SK-N-SH (cell line): ENCODE measurements at regions not wholly inside any gene's neighbourhood (a gene's known extent, or its start where the extent isn't known, plus 50 kb on each side); places are given as distances from the start of the nearest gene placed in this dataset.
"Not testable (repeated sequence)": the region's sequence is repeated elsewhere in the genome, so short reads cannot be mapped to it uniquely, and the experiment has no call there.

ENCODE experiments used
- CTCF ChIA-PET: fragments of 300-600, 350-600 bp; formaldehyde crosslinking; extraction: SDS; loops from one replicate; lab custom pipeline; 2021; lab: Yijun Ruan, JAX
- POLR2A ChIA-PET: fragments of 350-600 bp; sonication (Branson Sonifier 250); formaldehyde crosslinking; extraction: SDS; loops from one replicate; lab custom pipeline; 2020; ENCODE audit warnings: antibody characterized with exemption, inconsistent platforms; lab: Yijun Ruan, JAX
- DNase-seq: peaks from one replicate; pipeline ENCODE4 v3.0.0; 2012
- H2AFZ ChIP-seq: fragments of 200-600 bp; sonication (generic); 2 replicates; pipeline ENCODE4 v1.8.1; 2016; ENCODE audit warnings: antibody characterized with exemption, mild to moderate bottlenecking, low read depth
- H3F3A ChIP-seq: fragments of 200-600 bp; sonication (generic); replicated peaks from 2 replicates; pipeline ENCODE3; 2016; ENCODE audit warnings: antibody characterized with exemption, mild to moderate bottlenecking; ENCODE audit not compliant: insufficient read depth
- H3K27ac ChIP-seq, 2 experiments: fragments of 200-500 bp in 1 of 2; fragments of 200-600 bp in 1 of 2; sonication (Bioruptor generic) in 1 of 2; sonication (generic), shearing (Covaris generic) in 1 of 2; 2 replicates each; pipeline versions ENCODE4 v1.5.1 to v1.6.1; 2014 to 2016; ENCODE audit warnings: low read depth in 2 of 2, inconsistent platforms in 1 of 2, low read length in 1 of 2, mild to moderate bottlenecking in 1 of 2, mixed read lengths in 1 of 2
- H3K27me3 ChIP-seq: fragments of 200-600 bp; sonication (generic), shearing (Covaris generic); 2 replicates; pipeline ENCODE4 v1.6.1; 2016; ENCODE audit warnings: mixed run types; ENCODE audit not compliant: insufficient read depth
- H3K36me3 ChIP-seq, 2 experiments: fragments of 200-500 bp in 1 of 2; fragments of 200-600 bp in 1 of 2; sonication (Bioruptor generic) in 1 of 2; sonication (generic) in 1 of 2; replicated peaks in 1 of 2; 2 replicates each; pipeline versions ENCODE3 to v1.5.1; 2014 to 2016; ENCODE audit warnings: low read length in 1 of 2, mild to moderate bottlenecking in 1 of 2; ENCODE audit not compliant: insufficient read depth in 2 of 2, control insufficient read depth in 1 of 2
- H3K4me1 ChIP-seq, 2 experiments: fragments of 200-500 bp in 1 of 2; fragments of 200-600 bp in 1 of 2; sonication (Bioruptor generic) in 1 of 2; sonication (generic), shearing (Covaris generic) in 1 of 2; 2 replicates each; pipeline versions ENCODE4 v1.5.1 to v1.6.1; 2014 to 2016; ENCODE audit warnings: low read depth in 1 of 2, low read length in 1 of 2, mixed run types in 1 of 2; ENCODE audit not compliant: insufficient read depth in 2 of 2, control insufficient read depth in 1 of 2
- H3K4me2 ChIP-seq: fragments of 200-600 bp; sonication (generic), shearing (Covaris generic); 2 replicates; pipeline ENCODE4 v1.6.1; 2017; ENCODE audit warnings: mixed run types
- H3K4me3 ChIP-seq, 2 experiments: fragments of 200-500 bp in 1 of 2; fragments of 200-600 bp in 1 of 2; sonication (Bioruptor generic) in 1 of 2; sonication (generic), shearing (Covaris generic) in 1 of 2; 2 replicates each; pipeline versions ENCODE4 v1.5.1 to v1.8.1; 2014 to 2016; ENCODE audit warnings: low read depth in 2 of 2, inconsistent platforms in 1 of 2, low read length in 1 of 2, mild to moderate bottlenecking in 1 of 2, mixed read lengths in 1 of 2, moderate library complexity in 1 of 2
- H3K79me2 ChIP-seq: fragments of 200-600 bp; sonication (generic); 2 replicates; pipeline ENCODE4 v1.8.1; 2017; ENCODE audit warnings: mild to moderate bottlenecking; ENCODE audit not compliant: insufficient read depth
- H3K9ac ChIP-seq: fragments of 200-600 bp; sonication (generic); 2 replicates; pipeline ENCODE4 v1.6.1; 2017; ENCODE audit warnings: mixed run types
- H3K9me2 ChIP-seq: fragments of 200-600 bp; sonication (generic); 2 replicates; pipeline ENCODE4 v1.6.1; 2017; ENCODE audit warnings: mixed run types
- H3K9me3 ChIP-seq: fragments of 200-600 bp; sonication (generic); 2 replicates; pipeline ENCODE4 v1.6.1; 2017; ENCODE audit warnings: mixed run types, mild to moderate bottlenecking, moderate library complexity
- H4K20me1 ChIP-seq: fragments of 200-600 bp; sonication (generic); 2 replicates; pipeline ENCODE4 v1.6.1; 2017; ENCODE audit warnings: mild to moderate bottlenecking, mixed run types; ENCODE audit not compliant: insufficient read depth
- ELF1 ChIP-seq: IDR thresholded peaks from 2 replicates; pipeline ENCODE4 v1.4.0; 2012
- FOXJ3 ChIP-seq: sonication (generic); formaldehyde crosslinking; IDR thresholded peaks from 2 replicates; pipeline ENCODE4 v1.5.1; 2020; ENCODE audit warnings: mild to moderate bottlenecking, missing genetic modification reagents
- FOXM1 ChIP-seq: IDR thresholded peaks from 2 replicates; pipeline ENCODE4 v1.4.0; 2012; ENCODE audit warnings: low read depth, mild to moderate bottlenecking
- JUND ChIP-seq: IDR thresholded peaks from 2 replicates; pipeline ENCODE4 v1.4.0; 2012
- MAX ChIP-seq: IDR thresholded peaks from 2 replicates; pipeline ENCODE4 v1.4.0; 2012; ENCODE audit warnings: low read depth
- MEF2A ChIP-seq: IDR thresholded peaks from 2 replicates; pipeline ENCODE4 v1.4.0; 2012; ENCODE audit warnings: low read depth, borderline replicate concordance
- MXI1 ChIP-seq: IDR thresholded peaks from 2 replicates; pipeline ENCODE4 v1.6.1; 2012; ENCODE audit warnings: mild to moderate bottlenecking, low read depth, low read length, improper control_type of control experiment
- NFIC ChIP-seq: IDR thresholded peaks from 2 replicates; pipeline ENCODE4 v1.4.0; 2012; ENCODE audit warnings: borderline replicate concordance
- NRF1 ChIP-seq: IDR thresholded peaks from 2 replicates; pipeline ENCODE4 v1.6.1; 2012; ENCODE audit warnings: low read depth, mild to moderate bottlenecking, low read length
- POLR2AphosphoS5 ChIP-seq: IDR thresholded peaks from 2 replicates; pipeline ENCODE4 v1.6.1; 2012; ENCODE audit warnings: low read depth, low read length
- RCOR1 ChIP-seq: fragments of 150-350 bp; IDR thresholded peaks from 2 replicates; pipeline ENCODE4 v1.6.1; 2017; ENCODE audit warnings: antibody characterized with exemption, low read length
- TCF12 ChIP-seq: IDR thresholded peaks from 2 replicates; pipeline ENCODE4 v1.4.0; 2012
- WGBS: methylation state at CpG from one replicate; pipeline ENCODE4 v1.1.6; 2017; ENCODE audit warnings: low lambda C conversion rate; 5-methylcytosine and 5-hydroxymethylcytosine counted together
- TF ChIP-seq, protein P1 (sequence below): fragments of 200-600 bp; sonication (generic); IDR thresholded peaks from 2 replicates; pipeline ENCODE4 v1.6.1; 2017; ENCODE audit warnings: antibody characterized with exemption, mild to moderate bottlenecking, moderate library complexity
- TF ChIP-seq, protein P2 (sequence below): IDR thresholded peaks from 2 replicates; pipeline ENCODE4 v1.4.0; 2012; ENCODE audit warnings: low read depth, borderline replicate concordance
- TF ChIP-seq, protein P3 (sequence below): IDR thresholded peaks from 2 replicates; pipeline ENCODE4 v1.6.1; 2012; ENCODE audit warnings: mild to moderate bottlenecking, low read depth, low read length, moderate library complexity
- TF ChIP-seq, protein P4 (sequence below): fragments of 150-350 bp; IDR thresholded peaks from 2 replicates; pipeline ENCODE4 v1.6.1; 2016; ENCODE audit warnings: mild to moderate bottlenecking, low read depth, low read length

- no peak for TF ChIP-seq TCF12
- ChIA-PET CTCF (interaction anchor here (0.9 to 1.2 kb wide), 4 partner anchors 17 to 513 kb away, joined by 3 read pairs; no protein-coding TSS in a partner anchor), POLR2A (no interaction called here)
- Histone ChIP-seq H3K4me3 (no peak overlapping the region), H3K27ac (no peak overlapping the region), H3K36me3 (no peaks in the 10 kb centered on the region), H4K20me1 (no peaks in the 10 kb centered on the region), H2AFZ (no peak overlapping the region), H3K27me3 (no peaks in the 10 kb centered on the region), H3K9ac (no peak overlapping the region), H3K9me3 (no peaks in the 10 kb centered on the region), H3K4me2 (no peak overlapping the region), H3K4me1 (no peaks in the 10 kb centered on the region), H3F3A (no peaks in the 10 kb centered on the region), H3K79me2 (no peaks in the 10 kb centered on the region), H3K9me2 (no peaks in the 10 kb centered on the region)
- DNase-seq: no peak
- WGBS: 16% methylated on average over 1 of the region's 1 CpG
Measured at GRCh38 chr1:165965857-165966256, 138.4 kb downstream of the UCK2 start.

- H4K20me1 ChIP-seq, H3K9ac ChIP-seq, DNase-seq, H3K27me3 ChIP-seq, H3K79me2 ChIP-seq, CTCF ChIA-PET, H3K4me1 ChIP-seq, H3K9me2 ChIP-seq, H2AFZ ChIP-seq, POLR2A ChIA-PET, H3K4me2 ChIP-seq, H3K36me3 ChIP-seq, H3F3A ChIP-seq, H3K4me3 ChIP-seq, H3K9me3 ChIP-seq, H3K27ac ChIP-seq: not testable (repeated sequence)
- WGBS: 21% methylated on average over 4 of the region's 4 CpGs
Measured at GRCh38 chr1:165969366-165969765, 142.0 kb downstream of the UCK2 start.

GRCh38 chr1:165974598-165975131, 147.3 kb downstream of the UCK2 start:
- H4K20me1 ChIP-seq: no peaks in the 10 kb centered on the region
- no peaks in the 10 kb centered on the region for H3F3A ChIP-seq
- ChIA-PET POLR2A (no interaction called here), CTCF (no interaction called here)
- no peak overlapping the region for H3K9ac ChIP-seq
- H3K27ac ChIP-seq: no peak overlapping the region
- H3K79me2 ChIP-seq: no peaks in the 10 kb centered on the region
- no peaks in the 10 kb centered on the region for H3K9me2 ChIP-seq
- H2AFZ ChIP-seq: no peak overlapping the region
- 19% methylated on average over 3 of the region's 3 CpGs for WGBS
- H3K9me3 ChIP-seq: no peaks in the 10 kb centered on the region
- H3K36me3 ChIP-seq: no peaks in the 10 kb centered on the region
- H3K4me3 ChIP-seq: no peak overlapping the region
- H3K27me3 ChIP-seq: no peaks in the 10 kb centered on the region
- no peaks in the 10 kb centered on the region for H3K4me1 ChIP-seq
- no peak for DNase-seq
- H3K4me2 ChIP-seq: no peak overlapping the region
- TF ChIP-seq MAX: no peak
- no peak for TF ChIP-seq MXI1
- TF ChIP-seq, protein P1, sequence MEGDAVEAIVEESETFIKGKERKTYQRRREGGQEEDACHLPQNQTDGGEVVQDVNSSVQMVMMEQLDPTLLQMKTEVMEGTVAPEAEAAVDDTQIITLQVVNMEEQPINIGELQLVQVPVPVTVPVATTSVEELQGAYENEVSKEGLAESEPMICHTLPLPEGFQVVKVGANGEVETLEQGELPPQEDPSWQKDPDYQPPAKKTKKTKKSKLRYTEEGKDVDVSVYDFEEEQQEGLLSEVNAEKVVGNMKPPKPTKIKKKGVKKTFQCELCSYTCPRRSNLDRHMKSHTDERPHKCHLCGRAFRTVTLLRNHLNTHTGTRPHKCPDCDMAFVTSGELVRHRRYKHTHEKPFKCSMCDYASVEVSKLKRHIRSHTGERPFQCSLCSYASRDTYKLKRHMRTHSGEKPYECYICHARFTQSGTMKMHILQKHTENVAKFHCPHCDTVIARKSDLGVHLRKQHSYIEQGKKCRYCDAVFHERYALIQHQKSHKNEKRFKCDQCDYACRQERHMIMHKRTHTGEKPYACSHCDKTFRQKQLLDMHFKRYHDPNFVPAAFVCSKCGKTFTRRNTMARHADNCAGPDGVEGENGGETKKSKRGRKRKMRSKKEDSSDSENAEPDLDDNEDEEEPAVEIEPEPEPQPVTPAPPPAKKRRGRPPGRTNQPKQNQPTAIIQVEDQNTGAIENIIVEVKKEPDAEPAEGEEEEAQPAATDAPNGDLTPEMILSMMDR: no peak
- TF ChIP-seq NRF1: no peak
- no peak for TF ChIP-seq MEF2A
- TF ChIP-seq NFIC: no peak
- TF ChIP-seq JUND: no peak
- TF ChIP-seq, protein P2, sequence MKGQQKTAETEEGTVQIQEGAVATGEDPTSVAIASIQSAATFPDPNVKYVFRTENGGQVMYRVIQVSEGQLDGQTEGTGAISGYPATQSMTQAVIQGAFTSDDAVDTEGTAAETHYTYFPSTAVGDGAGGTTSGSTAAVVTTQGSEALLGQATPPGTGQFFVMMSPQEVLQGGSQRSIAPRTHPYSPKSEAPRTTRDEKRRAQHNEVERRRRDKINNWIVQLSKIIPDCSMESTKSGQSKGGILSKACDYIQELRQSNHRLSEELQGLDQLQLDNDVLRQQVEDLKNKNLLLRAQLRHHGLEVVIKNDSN: no peak
- no peak for TF ChIP-seq RCOR1
- TF ChIP-seq, protein P3, sequence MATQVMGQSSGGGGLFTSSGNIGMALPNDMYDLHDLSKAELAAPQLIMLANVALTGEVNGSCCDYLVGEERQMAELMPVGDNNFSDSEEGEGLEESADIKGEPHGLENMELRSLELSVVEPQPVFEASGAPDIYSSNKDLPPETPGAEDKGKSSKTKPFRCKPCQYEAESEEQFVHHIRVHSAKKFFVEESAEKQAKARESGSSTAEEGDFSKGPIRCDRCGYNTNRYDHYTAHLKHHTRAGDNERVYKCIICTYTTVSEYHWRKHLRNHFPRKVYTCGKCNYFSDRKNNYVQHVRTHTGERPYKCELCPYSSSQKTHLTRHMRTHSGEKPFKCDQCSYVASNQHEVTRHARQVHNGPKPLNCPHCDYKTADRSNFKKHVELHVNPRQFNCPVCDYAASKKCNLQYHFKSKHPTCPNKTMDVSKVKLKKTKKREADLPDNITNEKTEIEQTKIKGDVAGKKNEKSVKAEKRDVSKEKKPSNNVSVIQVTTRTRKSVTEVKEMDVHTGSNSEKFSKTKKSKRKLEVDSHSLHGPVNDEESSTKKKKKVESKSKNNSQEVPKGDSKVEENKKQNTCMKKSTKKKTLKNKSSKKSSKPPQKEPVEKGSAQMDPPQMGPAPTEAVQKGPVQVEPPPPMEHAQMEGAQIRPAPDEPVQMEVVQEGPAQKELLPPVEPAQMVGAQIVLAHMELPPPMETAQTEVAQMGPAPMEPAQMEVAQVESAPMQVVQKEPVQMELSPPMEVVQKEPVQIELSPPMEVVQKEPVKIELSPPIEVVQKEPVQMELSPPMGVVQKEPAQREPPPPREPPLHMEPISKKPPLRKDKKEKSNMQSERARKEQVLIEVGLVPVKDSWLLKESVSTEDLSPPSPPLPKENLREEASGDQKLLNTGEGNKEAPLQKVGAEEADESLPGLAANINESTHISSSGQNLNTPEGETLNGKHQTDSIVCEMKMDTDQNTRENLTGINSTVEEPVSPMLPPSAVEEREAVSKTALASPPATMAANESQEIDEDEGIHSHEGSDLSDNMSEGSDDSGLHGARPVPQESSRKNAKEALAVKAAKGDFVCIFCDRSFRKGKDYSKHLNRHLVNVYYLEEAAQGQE: no peak
- TF ChIP-seq FOXM1: no peak
- TF ChIP-seq ELF1: no peak
- TF ChIP-seq FOXJ3 (CRISPR knock-in tag): no peak
- TF ChIP-seq, protein P4, sequence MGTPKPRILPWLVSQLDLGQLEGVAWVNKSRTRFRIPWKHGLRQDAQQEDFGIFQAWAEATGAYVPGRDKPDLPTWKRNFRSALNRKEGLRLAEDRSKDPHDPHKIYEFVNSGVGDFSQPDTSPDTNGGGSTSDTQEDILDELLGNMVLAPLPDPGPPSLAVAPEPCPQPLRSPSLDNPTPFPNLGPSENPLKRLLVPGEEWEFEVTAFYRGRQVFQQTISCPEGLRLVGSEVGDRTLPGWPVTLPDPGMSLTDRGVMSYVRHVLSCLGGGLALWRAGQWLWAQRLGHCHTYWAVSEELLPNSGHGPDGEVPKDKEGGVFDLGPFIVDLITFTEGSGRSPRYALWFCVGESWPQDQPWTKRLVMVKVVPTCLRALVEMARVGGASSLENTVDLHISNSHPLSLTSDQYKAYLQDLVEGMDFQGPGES: no peak
- no peak for TF ChIP-seq POLR2AphosphoS5
